Vagina (tissue), 2 donors: ENCODE measurements at regions not wholly inside any gene's neighbourhood (a gene's known extent, or its start where the extent isn't known, plus 50 kb on each side); places are given as distances from the start of the nearest gene placed in this dataset.
"Not testable (repeated sequence)": the region's sequence is repeated elsewhere in the genome, so short reads cannot be mapped to it uniquely, and the experiment has no call there.

Experiments used
- DNase-seq, 2 donors: peaks; one replicate each; pipeline ENCODE4 v3.0.0-alpha.2; 2017; ENCODE audit errors: extremely low spot score in 2 of 2
- H3K27ac ChIP-seq: fragments of 200-600 bp; sonication (generic); one replicate; pipeline ENCODE4 v1.5.1; 2019
- H3K27me3 ChIP-seq: fragments of 200-600 bp; sonication (generic); one replicate; pipeline ENCODE4 v1.5.1; 2019
- H3K36me3 ChIP-seq, 2 donors: fragments of 200-600 bp; sonication (generic); one replicate each; pipeline ENCODE4 v1.5.1; 2017 to 2019
- H3K4me1 ChIP-seq: fragments of 200-600 bp; sonication (generic); one replicate; pipeline ENCODE4 v1.5.1; 2019
- H3K4me3 ChIP-seq, 2 donors: fragments of 200-600 bp; sonication (generic); 1 replicate in 1 of 2; 2 replicates in 1 of 2; pipeline ENCODE4 v1.5.1; 2016 to 2019
- H3K9me3 ChIP-seq: fragments of 200-600 bp; sonication (generic); one replicate; pipeline ENCODE4 v1.5.1; 2019
- POLR2A ChIP-seq, 2 donors: fragments of 450-650 bp; IDR thresholded peaks; one replicate each; pipeline ENCODE4 v1.6.1; 2017; ENCODE audit warnings: antibody characterized with exemption in 2 of 2, mild to moderate bottlenecking in 2 of 2, moderate library complexity in 2 of 2
- POLR2AphosphoS5 ChIP-seq, 2 donors: sonication (generic); formaldehyde crosslinking; IDR thresholded peaks; one replicate each; pipeline ENCODE4 v1.9.0; 2017; ENCODE audit warnings: antibody characterized with exemption in 2 of 2, mild to moderate bottlenecking in 2 of 2, low read depth in 1 of 2; ENCODE audit not compliant: insufficient read depth in 1 of 2
- intact Hi-C: fragments of 100-400 bp; cut with DNase I; formaldehyde crosslinking; loops from one replicate; pipeline ENCODE4 v1.15.1; 2023
- TF ChIP-seq, protein P1 (sequence below), 3 experiments: fragments of 450-650 bp in 2 of 3; fragments of 200-600 bp in 1 of 3; sonication (generic) in 1 of 3; IDR thresholded peaks; one replicate each; pipeline ENCODE4 v1.5.1; 2017 to 2019; ENCODE audit warnings: antibody characterized with exemption in 3 of 3, mild to moderate bottlenecking in 2 of 3, moderate library complexity in 2 of 3

DNA sequence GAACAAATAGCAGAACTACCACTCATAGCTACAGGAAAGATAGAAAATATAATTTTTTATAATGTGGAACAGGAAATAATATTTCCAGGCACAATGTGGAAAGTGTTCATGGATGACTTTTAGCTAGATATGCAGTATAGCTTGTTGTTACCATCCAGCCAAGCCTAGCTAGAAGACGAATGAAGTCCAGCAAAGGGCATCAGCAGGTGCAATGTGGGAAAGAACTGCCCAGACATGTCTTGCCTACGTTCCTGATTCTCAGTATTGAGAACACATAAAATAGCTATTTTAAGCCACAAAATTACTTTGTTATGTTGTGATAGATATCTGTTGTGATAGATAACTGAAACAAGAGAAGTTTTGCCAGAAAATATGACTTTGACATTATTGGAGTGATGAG, 1690.0 kb upstream of the LRRTM3 start:
- DNase-seq, result no peak
- no peaks in the 10 kb centered on the region for H3K27me3 ChIP-seq
- no peaks in the 10 kb centered on the region for H3K36me3 ChIP-seq
- intact Hi-C loops, result no loop called here
- no peaks in the 10 kb centered on the region for H3K9me3 ChIP-seq
- no peak overlapping the region for H3K27ac ChIP-seq
- TF ChIP-seq POLR2A (IDR thresholded peaks at IDR 0.05), result no peak
- TF ChIP-seq, protein P1, sequence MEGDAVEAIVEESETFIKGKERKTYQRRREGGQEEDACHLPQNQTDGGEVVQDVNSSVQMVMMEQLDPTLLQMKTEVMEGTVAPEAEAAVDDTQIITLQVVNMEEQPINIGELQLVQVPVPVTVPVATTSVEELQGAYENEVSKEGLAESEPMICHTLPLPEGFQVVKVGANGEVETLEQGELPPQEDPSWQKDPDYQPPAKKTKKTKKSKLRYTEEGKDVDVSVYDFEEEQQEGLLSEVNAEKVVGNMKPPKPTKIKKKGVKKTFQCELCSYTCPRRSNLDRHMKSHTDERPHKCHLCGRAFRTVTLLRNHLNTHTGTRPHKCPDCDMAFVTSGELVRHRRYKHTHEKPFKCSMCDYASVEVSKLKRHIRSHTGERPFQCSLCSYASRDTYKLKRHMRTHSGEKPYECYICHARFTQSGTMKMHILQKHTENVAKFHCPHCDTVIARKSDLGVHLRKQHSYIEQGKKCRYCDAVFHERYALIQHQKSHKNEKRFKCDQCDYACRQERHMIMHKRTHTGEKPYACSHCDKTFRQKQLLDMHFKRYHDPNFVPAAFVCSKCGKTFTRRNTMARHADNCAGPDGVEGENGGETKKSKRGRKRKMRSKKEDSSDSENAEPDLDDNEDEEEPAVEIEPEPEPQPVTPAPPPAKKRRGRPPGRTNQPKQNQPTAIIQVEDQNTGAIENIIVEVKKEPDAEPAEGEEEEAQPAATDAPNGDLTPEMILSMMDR (IDR thresholded peaks at IDR 0.05), result no peak
- TF ChIP-seq POLR2AphosphoS5 (IDR thresholded peaks at IDR 0.05; ENCODE audit: insufficient read depth in 1 of 2, low read depth in 1 of 2), result no peak
- no peaks in the 10 kb centered on the region for H3K4me1 ChIP-seq
- H3K4me3 ChIP-seq, result no peak overlapping the region

DNA sequence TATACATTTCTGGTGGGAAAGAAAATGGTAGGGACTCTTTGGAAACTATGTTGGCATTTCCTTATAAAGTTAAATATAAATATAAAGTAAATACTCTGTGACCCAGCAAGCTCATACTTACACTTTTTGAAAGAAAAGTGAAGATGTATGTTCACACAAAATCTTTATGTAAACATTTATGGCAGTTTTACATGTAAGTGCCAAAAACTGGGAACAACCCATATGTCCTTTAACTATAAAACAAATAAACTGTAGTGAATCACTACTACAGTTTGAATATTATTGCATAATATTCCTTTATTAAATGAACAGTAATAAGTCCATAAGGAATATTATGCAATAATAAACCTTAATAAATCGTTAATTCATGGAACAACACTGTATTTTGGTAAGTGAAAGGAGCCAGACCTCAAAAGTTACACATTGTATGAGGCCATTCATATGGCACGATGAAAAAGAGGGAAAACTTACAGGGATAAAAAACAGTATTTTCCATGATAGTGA, 1660.3 kb upstream of the LRRTM3 start:
- H3K27me3 ChIP-seq, result no peaks in the 10 kb centered on the region
- no peak overlapping the region for H3K27ac ChIP-seq
- no peaks in the 10 kb centered on the region for H3K4me1 ChIP-seq
- no peaks in the 10 kb centered on the region for H3K36me3 ChIP-seq
- TF ChIP-seq POLR2A (IDR thresholded peaks at IDR 0.05), result no peak
- no peak overlapping the region for H3K4me3 ChIP-seq
- DNase-seq, result no peak
- intact Hi-C loops, result no loop called here
- no peaks in the 10 kb centered on the region for H3K9me3 ChIP-seq

DNA sequence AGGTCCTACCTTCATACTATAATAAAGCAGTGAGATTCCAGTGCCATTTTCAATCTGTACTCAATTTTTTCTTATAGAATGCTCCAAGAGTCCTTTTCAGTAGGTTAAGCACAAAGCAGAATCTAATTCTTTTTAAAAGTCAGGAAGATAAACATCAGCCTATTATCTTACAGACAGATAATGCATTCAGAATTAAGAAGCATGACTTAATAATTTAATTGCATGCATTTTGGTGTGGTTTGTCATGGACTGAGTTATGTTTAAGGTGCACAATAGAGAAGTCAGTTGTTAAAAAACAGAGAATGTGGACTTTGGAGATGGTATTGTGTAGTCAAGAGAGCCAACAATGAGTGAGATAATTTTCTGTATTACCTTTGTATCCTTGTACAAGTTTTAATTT, 1656.3 kb upstream of the LRRTM3 start:
- H3K4me3 ChIP-seq, H3K27me3 ChIP-seq, H3K36me3 ChIP-seq, H3K27ac ChIP-seq, DNase-seq, H3K4me1 ChIP-seq, H3K9me3 ChIP-seq, intact Hi-C loops: not testable (repeated sequence)

DNA sequence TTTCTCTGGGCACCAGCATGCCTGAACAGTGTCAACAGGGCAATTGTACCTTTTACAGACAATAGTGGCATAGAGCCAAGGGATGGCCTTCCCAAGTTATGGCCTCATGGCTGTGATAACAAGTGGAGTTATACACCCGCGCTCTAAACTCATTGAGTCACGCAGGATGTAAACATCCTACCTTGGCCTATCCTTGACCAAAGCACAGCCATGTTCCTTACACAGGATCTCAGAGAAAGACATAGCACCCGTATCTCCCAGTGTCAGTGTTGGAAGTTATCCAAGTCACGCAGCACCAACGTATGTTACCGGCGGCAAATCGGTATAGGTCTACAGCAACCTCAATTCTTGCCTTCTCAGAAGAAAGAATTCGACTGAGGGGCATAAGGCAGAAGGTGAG, 1654.9 kb upstream of the LRRTM3 start:
- no peak overlapping the region for H3K27ac ChIP-seq
- H3K4me1 ChIP-seq, result no peaks in the 10 kb centered on the region
- TF ChIP-seq POLR2A (IDR thresholded peaks at IDR 0.05), result no peak
- no peak for TF ChIP-seq POLR2AphosphoS5 (IDR thresholded peaks at IDR 0.05; ENCODE audit: insufficient read depth in 1 of 2, low read depth in 1 of 2)
- TF ChIP-seq, protein P1 (IDR thresholded peaks at IDR 0.05), result no peak
- no peak overlapping the region for H3K4me3 ChIP-seq
- no peaks in the 10 kb centered on the region for H3K36me3 ChIP-seq
- no peaks in the 10 kb centered on the region for H3K9me3 ChIP-seq
- no peak for DNase-seq
- intact Hi-C loops, result no loop called here
- H3K27me3 ChIP-seq, result no peaks in the 10 kb centered on the region

DNA sequence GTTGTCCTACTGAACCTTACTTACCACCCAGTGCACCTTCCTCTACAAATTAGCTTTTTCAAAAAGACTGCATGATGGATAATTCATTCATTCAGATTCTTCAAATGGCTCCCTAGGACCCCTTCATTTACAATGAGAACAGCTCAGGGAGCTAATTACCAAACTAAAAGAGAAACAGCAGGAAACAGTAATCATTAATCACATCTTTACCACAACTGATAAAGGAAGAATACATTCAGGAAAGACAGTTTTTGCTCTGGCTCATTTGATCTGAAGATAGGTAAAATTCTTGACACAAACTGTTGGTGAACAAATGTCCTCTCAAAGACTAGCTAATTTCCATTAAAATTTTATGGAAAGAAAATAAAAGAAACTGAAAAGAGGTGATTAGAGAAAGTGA, 1652.7 kb upstream of the LRRTM3 start:
- TF ChIP-seq POLR2A (IDR thresholded peaks at IDR 0.05) (no peak), POLR2AphosphoS5 (IDR thresholded peaks at IDR 0.05; ENCODE audit: insufficient read depth in 1 of 2, low read depth in 1 of 2) (no peak)
- TF ChIP-seq, protein P1 (IDR thresholded peaks at IDR 0.05), result no peak
- Histone ChIP-seq H3K27me3 (no peaks in the 10 kb centered on the region), H3K36me3 (no peaks in the 10 kb centered on the region), H3K27ac (no peak overlapping the region), H3K4me1 (no peaks in the 10 kb centered on the region), H3K9me3 (no peaks in the 10 kb centered on the region), H3K4me3 (no peak overlapping the region)
- intact Hi-C loops, result no loop called here
- no peak for DNase-seq

DNA sequence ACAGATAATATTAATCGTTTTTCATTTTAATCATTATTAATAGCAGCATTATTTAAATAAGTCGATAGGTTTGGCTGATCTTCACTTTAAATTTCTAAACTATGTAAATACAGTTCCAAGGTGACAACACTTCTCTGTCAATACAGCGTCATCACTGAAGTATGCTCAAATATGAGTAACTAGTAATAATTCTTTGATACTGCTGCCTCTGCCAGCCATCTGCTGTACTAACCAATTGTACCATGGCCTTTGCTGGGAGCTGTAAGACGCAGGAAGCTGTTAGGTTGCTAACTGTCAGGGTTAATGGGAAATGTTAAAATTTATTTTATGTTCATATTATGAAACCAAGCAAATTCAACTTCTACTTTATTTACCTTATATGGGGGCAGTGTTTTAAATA, 1650.5 kb upstream of the LRRTM3 start:
- Histone ChIP-seq H3K27ac (no peak overlapping the region), H3K36me3 (no peaks in the 10 kb centered on the region), H3K4me1 (no peaks in the 10 kb centered on the region), H3K4me3 (no peak overlapping the region), H3K27me3 (no peaks in the 10 kb centered on the region), H3K9me3 (peaks cover 4% of the 10 kb centered on the region)
- intact Hi-C loops, result no loop called here
- DNase-seq, result no peak
- TF ChIP-seq, protein P1 (IDR thresholded peaks at IDR 0.05), result no peak
- TF ChIP-seq POLR2AphosphoS5 (IDR thresholded peaks at IDR 0.05; ENCODE audit: insufficient read depth in 1 of 2, low read depth in 1 of 2), result no peak
- no peak for TF ChIP-seq POLR2A (IDR thresholded peaks at IDR 0.05)
